ENCODE measurements at regions not wholly inside any gene's neighbourhood (a gene's known extent, or its start where the extent isn't known, plus 50 kb on each side); places are given as distances from the start of the nearest gene placed in this dataset.

DNA sequence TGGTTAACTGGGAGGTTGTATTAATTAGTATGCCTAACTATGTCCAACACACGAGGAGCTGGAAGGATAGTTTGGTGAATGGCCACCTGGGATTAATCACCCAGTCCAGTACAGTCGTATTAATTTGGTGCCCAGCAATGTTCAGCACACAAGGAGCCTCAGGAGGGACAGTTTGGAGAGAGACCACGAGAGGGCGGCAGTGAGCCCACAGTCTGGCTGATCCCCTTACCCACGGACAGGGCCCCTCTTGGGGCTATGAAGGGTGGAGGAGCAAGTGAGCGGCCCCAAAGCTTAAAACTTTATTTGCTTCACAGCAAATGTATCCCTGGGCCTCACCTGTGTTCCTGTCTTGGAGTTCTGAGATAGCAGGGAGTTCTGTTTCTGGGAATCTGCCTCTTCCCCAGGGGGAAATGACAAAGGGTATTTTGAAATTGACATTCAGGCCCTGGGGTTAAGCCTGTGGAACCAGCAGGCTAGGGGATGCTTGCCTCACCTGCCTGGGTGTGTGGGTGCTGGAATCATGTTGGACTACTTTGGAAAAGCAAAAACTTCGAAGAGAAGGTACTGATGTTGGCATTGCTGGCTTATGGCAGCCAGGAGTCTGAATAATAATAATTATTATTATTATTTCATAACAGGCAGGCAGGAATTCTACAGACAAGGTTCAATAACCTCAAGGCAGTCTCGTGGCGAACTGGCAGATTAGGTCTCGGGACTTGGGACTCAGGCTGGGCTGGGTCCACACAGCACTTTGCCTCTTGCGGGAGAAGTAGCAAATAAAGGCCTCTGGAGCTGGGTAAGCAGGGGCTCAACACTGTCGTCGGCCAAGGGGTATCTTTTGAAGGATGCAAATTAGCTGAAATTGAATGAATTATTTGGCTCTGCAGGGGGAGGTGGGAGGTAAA is 227.6 kb upstream of the ASIC2 start:
- TF ChIP-seq, protein P1, sequence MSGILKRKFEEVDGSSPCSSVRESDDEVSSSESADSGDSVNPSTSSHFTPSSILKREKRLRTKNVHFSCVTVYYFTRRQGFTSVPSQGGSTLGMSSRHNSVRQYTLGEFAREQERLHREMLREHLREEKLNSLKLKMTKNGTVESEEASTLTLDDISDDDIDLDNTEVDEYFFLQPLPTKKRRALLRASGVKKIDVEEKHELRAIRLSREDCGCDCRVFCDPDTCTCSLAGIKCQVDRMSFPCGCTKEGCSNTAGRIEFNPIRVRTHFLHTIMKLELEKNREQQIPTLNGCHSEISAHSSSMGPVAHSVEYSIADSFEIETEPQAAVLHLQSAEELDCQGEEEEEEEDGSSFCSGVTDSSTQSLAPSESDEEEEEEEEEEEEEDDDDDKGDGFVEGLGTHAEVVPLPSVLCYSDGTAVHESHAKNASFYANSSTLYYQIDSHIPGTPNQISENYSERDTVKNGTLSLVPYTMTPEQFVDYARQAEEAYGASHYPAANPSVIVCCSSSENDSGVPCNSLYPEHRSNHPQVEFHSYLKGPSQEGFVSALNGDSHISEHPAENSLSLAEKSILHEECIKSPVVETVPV (CRISPR knock-in tag; IDR thresholded peaks at IDR 0.05), result no peak
- TF ChIP-seq OSR1 (CRISPR knock-in tag; IDR thresholded peaks at IDR 0.05), result no peak
- TF ChIP-seq ZNF8 (CRISPR knock-in tag; IDR thresholded peaks at IDR 0.05), result no peak
- no peak for TF ChIP-seq CSDC2 (CRISPR knock-in tag; IDR thresholded peaks at IDR 0.05)
- TF ChIP-seq GLIS3 (CRISPR knock-in tag; IDR thresholded peaks at IDR 0.05), result no peak
- no peak for TF ChIP-seq ARNTL (CRISPR knock-in tag; IDR thresholded peaks at IDR 0.05; ENCODE audit: borderline replicate concordance, low read depth)
- TF ChIP-seq, protein P2, sequence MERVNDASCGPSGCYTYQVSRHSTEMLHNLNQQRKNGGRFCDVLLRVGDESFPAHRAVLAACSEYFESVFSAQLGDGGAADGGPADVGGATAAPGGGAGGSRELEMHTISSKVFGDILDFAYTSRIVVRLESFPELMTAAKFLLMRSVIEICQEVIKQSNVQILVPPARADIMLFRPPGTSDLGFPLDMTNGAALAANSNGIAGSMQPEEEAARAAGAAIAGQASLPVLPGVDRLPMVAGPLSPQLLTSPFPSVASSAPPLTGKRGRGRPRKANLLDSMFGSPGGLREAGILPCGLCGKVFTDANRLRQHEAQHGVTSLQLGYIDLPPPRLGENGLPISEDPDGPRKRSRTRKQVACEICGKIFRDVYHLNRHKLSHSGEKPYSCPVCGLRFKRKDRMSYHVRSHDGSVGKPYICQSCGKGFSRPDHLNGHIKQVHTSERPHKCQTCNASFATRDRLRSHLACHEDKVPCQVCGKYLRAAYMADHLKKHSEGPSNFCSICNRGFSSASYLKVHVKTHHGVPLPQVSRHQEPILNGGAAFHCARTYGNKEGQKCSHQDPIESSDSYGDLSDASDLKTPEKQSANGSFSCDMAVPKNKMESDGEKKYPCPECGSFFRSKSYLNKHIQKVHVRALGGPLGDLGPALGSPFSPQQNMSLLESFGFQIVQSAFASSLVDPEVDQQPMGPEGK (CRISPR knock-in tag; IDR thresholded peaks at IDR 0.05; ENCODE audit: borderline replicate concordance), result no peak
